ENCODE measurements at regions not wholly inside any gene's neighbourhood (a gene's known extent, or its start where the extent isn't known, plus 50 kb on each side); places are given as distances from the start of the nearest gene placed in this dataset.

DNA sequence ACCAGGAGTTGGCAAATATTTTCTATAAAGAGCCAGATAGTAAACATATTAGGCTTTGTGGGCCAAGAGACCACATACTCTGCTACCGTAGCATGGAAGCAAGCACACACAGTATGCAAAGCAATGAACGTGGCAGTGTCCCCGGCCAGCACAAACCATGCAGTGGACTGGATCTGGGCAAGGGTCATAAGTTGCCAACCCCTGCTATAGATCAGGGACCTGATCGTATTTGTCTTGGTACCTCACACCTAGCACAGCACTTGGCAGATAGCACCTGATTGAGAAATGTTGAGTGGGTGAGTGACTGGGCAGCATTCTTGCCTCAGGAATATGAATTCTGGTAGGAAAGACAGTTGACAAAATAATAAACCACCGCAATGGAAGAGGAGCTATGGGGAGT lies 331.9 kb downstream of the FGFR2 start:
- intact Hi-C loops (cut with DNase I) = no loop called here
- H3K9me3 ChIP-seq (replicated peaks in 1 of 3) = no peaks in the 10 kb centered on the region
- no peak for TF ChIP-seq POLR2A (IDR thresholded peaks at IDR 0.05)
- no peak for TF ChIP-seq CTCF (IDR thresholded peaks at IDR 0.05)
- WGBS, 4 donors = 85 to 91% (median 88%) methylated on average over 5 of the region's 5 CpGs
- H3K36me3 ChIP-seq (replicated peaks in 1 of 2) = no peaks in the 10 kb centered on the region
- H3K4me1 ChIP-seq (replicated peaks in 1 of 2) = no peaks in the 10 kb centered on the region
- no peaks in the 10 kb centered on the region for H3K27me3 ChIP-seq
- no peak overlapping the region for H3K4me3 ChIP-seq
- DNase-seq = no peak
- H3K27ac ChIP-seq = no peak overlapping the region

DNA sequence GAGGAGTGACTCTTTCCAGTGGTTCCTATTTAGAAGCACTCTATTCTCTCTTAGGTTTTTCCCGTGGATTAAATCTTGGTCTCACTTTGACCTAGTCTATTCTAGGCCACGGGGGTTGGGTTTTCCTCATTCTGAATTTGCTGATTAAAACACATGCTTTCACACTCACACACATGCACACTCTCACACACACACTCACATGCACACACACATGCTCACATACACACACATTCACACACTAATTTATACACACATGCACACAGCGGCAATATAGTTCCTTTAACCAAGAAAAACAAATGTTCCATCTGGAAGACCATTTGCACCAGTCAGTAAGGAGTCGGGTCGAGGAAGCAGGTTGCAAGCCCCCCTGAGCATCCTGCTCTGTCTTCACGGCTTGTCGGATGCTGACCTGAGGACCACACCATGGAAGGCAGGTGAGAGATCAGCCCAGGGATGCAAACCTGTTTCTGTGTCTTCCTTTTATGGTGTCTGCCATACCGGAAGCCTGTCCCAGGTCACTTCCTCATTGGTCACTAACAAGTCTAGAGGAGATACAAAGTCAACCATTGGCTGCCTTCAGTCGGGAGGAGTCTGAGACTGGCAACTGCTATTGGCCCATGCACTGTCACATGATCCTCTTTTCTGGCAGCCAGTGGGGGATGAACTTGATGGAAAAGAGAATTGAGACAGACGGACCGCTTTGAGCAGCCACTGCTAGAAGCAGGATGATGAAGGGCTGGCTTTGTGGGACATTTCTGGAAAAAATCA lies 330.8 kb downstream of the FGFR2 start:
- 92 to 94% (median 93%) methylated on average over 11 of the region's 11 CpGs for WGBS, 4 donors
- DNase-seq = no peak
- Histone ChIP-seq H3K27me3 (no peaks in the 10 kb centered on the region), H3K4me1 (replicated peaks in 1 of 2) (no peaks in the 10 kb centered on the region), H3K4me3 (no peak overlapping the region), H3K36me3 (replicated peaks in 1 of 2) (no peaks in the 10 kb centered on the region), H3K9me3 (replicated peaks in 1 of 3) (no peaks in the 10 kb centered on the region), H3K27ac (no peak overlapping the region)
- TF ChIP-seq CTCF (IDR thresholded peaks at IDR 0.05) (no peak), POLR2A (IDR thresholded peaks at IDR 0.05) (no peak)
- intact Hi-C loops (cut with DNase I) = no loop called here

DNA sequence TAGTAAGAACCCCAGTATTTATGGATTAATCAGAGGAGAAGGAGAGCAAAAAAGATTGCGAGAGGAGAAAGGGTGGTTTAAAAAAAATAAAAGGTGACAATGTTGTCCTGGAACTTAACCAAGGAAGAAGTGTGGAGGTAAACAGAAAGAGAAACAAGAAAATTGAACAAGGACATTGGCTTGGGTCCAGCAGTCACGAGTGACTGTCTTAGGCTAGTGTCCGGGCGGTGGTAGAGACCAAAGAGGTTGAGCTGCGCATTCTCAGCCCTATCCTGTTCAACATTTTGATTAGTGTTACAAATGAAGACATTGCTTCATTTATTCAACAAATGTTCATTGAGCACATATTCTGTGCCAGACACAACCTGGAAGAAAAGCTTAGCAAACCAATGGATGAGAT lies 329.9 kb downstream of the FGFR2 start:
- H3K36me3 ChIP-seq (replicated peaks in 1 of 2) = no peaks in the 10 kb centered on the region
- H3K4me1 ChIP-seq (replicated peaks in 1 of 2) = no peaks in the 10 kb centered on the region
- H3K27ac ChIP-seq = no peak overlapping the region
- intact Hi-C loops (cut with DNase I) = no loop called here
- H3K4me3 ChIP-seq = no peak overlapping the region
- no peaks in the 10 kb centered on the region for H3K27me3 ChIP-seq
- no peak for TF ChIP-seq CTCF (IDR thresholded peaks at IDR 0.05)
- TF ChIP-seq POLR2A (IDR thresholded peaks at IDR 0.05) = no peak
- H3K9me3 ChIP-seq (replicated peaks in 1 of 3) = no peaks in the 10 kb centered on the region
- DNase-seq = peak in 6 of 7 donors; percentile 26 to 54 (median 44)
- WGBS, 4 donors = 62 to 67% (median 65%) methylated on average over 5 of the region's 5 CpGs

DNA sequence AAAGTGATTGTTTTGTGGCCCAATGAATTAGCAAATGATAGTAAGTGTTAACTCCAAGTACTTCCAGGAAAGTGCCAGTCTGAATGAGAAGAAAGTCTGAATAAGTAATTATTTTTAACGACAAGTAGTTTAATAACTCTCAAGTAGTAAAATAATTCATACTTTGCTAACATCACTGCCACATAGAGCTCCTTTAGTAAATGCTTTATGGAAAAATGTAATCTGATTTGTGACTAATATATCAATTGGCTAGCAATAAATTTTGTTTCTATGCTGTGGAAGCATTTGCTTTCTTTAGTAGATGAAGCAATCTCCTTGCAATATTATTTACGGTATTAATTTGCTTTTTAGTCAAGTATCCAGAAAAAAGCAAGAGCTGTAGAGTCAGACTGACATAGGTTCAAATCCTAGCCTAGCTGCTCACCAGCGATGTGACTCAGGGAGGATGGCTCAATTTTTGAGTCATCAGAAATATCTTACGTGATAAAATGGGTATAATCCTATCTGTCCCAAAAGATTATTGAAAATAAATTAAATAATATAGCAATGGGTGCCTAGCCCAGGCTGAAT lies 329.3 kb downstream of the FGFR2 start:
- Histone ChIP-seq H3K9me3 (replicated peaks in 1 of 3) (no peaks in the 10 kb centered on the region), H3K4me3 (no peak overlapping the region), H3K27me3 (no peaks in the 10 kb centered on the region), H3K4me1 (replicated peaks in 1 of 2) (no peaks in the 10 kb centered on the region), H3K27ac (no peak overlapping the region), H3K36me3 (replicated peaks in 1 of 2) (no peaks in the 10 kb centered on the region)
- TF ChIP-seq POLR2A (IDR thresholded peaks at IDR 0.05) (no peak), CTCF (IDR thresholded peaks at IDR 0.05) (no peak)
- DNase-seq = no peak
- 61 to 72% (median 69%) methylated on average over 4 of the region's 4 CpGs for WGBS, 4 donors
- intact Hi-C loops (cut with DNase I) = no loop called here
